Lower lobe of right lung (tissue), 2 donors: ENCODE measurements at regions not wholly inside any gene's neighbourhood (a gene's known extent, or its start where the extent isn't known, plus 50 kb on each side); places are given as distances from the start of the nearest gene placed in this dataset.
A peak's percentile ranks its signal among the peaks of the same experiment; 100 is the strongest.

ENCODE experiments used
- ATAC-seq, 2 donors: fragments of 200-7000 bp; cut with Tn5 transposase; one replicate each; pipeline ENCODE4 v1.9.1; 2020 to 2022; ENCODE audit warnings: mild to moderate bottlenecking in 2 of 2, moderate library complexity in 2 of 2
- DNase-seq: peaks from one replicate; pipeline ENCODE4 v3.0.0-alpha.2; 2020
- H3K27ac ChIP-seq: fragments of 200-600 bp; one replicate; pipeline ENCODE4 v1.8.0; 2022
- H3K27me3 ChIP-seq: fragments of 200-600 bp; one replicate; pipeline ENCODE4 v1.8.0; 2022; ENCODE audit warnings: low read depth
- H3K36me3 ChIP-seq: fragments of 200-600 bp; one replicate; pipeline ENCODE4 v1.8.0; 2022; ENCODE audit warnings: mild to moderate bottlenecking
- H3K4me1 ChIP-seq: fragments of 200-600 bp; one replicate; pipeline ENCODE4 v1.8.0; 2022
- H3K4me3 ChIP-seq: fragments of 200-600 bp; one replicate; pipeline ENCODE4 v1.8.0; 2022; ENCODE audit warnings: mild to moderate bottlenecking
- H3K9me3 ChIP-seq: fragments of 200-600 bp; one replicate; pipeline ENCODE4 v1.8.0; 2022
- intact Hi-C: fragments of 100-400 bp; cut with DNase I; formaldehyde crosslinking; loops from one replicate; pipeline ENCODE4 v1.11.0; 2022
- TF ChIP-seq, protein P1 (sequence below): fragments of 200-600 bp; IDR thresholded peaks from one replicate; pipeline ENCODE4 v1.8.0; 2022; ENCODE audit warnings: antibody characterized with exemption, mild to moderate bottlenecking
- donor health status: DM: no; HTN: yes; CAD: no; lungs with severe emphysema.

DNA sequence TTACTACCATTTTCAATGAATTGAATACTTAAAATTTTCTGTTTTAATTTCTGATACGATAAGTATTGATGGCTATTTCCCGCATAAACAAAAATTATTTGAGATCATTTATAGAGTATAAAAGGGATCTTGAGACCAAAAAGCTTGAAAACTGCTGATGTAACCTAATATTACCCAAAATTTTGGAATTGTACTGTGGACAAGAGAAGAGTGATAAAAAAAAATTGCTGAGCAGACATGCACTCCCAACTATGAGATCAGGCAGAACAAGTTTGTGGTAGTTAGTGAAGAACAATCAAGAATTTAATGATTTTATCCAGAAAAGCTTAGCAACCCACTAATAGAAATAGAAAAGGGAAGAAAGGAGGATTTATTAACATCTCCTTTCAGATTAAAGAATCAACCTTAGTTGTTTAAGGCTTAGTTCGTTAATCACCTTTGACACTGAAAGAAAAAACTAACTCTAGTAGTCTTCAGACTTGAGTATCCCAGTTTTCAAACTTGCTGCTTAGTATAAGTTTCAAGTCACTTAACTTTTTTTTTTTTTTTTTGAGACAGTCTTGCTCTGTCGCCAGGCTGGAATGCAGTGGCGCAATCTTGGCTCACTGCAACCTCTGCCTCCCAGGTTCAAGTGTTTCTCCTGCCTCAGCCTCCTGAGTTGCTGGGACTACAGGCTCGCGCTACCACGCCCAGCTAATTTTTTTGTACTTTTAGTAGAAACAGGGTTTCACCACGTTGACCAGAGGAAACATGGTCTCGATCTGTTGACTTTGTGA, 50.6 kb upstream of the ZC3HAV1 start:
- peak; percentile 54 to 81 for ATAC-seq
- Histone ChIP-seq H3K27me3 (no peaks in the 10 kb centered on the region), H3K27ac (no peak overlapping the region), H3K36me3 (no peaks in the 10 kb centered on the region), H3K9me3 (no peaks in the 10 kb centered on the region), H3K4me1 (no peaks in the 10 kb centered on the region), H3K4me3 (no peak overlapping the region)
- TF ChIP-seq, protein P1, sequence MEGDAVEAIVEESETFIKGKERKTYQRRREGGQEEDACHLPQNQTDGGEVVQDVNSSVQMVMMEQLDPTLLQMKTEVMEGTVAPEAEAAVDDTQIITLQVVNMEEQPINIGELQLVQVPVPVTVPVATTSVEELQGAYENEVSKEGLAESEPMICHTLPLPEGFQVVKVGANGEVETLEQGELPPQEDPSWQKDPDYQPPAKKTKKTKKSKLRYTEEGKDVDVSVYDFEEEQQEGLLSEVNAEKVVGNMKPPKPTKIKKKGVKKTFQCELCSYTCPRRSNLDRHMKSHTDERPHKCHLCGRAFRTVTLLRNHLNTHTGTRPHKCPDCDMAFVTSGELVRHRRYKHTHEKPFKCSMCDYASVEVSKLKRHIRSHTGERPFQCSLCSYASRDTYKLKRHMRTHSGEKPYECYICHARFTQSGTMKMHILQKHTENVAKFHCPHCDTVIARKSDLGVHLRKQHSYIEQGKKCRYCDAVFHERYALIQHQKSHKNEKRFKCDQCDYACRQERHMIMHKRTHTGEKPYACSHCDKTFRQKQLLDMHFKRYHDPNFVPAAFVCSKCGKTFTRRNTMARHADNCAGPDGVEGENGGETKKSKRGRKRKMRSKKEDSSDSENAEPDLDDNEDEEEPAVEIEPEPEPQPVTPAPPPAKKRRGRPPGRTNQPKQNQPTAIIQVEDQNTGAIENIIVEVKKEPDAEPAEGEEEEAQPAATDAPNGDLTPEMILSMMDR: no peak
- DNase-seq: peak; percentile 70
- intact Hi-C loops: no loop called here

DNA sequence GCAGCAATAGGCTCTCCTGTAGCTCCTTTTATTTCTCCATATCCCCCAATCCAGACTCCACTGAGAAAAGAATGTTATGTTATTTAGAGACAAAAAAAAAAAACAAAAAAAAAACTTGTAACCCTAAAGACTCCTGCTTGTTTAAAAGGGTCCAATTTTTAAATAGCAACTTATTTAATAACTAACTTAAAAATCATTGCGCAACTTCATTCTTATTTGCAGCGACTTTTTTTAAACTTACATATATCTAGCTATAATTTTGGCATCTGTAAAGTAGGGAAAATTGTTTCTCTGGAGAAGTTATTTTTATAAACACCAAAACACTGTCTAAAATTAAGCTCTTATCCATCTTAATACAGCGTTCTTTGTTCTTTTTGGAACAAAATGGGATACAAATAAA, 59.0 kb upstream of the ZC3HAV1 start:
- H3K27ac ChIP-seq: no peak overlapping the region
- no peaks in the 10 kb centered on the region for H3K27me3 ChIP-seq
- H3K36me3 ChIP-seq: no peaks in the 10 kb centered on the region
- no peaks in the 10 kb centered on the region for H3K4me1 ChIP-seq
- no peaks in the 10 kb centered on the region for H3K9me3 ChIP-seq
- ATAC-seq (no peak), DNase-seq (no peak)
- intact Hi-C loops: no loop called here
- TF ChIP-seq, protein P1: no peak
- no peak overlapping the region for H3K4me3 ChIP-seq

DNA sequence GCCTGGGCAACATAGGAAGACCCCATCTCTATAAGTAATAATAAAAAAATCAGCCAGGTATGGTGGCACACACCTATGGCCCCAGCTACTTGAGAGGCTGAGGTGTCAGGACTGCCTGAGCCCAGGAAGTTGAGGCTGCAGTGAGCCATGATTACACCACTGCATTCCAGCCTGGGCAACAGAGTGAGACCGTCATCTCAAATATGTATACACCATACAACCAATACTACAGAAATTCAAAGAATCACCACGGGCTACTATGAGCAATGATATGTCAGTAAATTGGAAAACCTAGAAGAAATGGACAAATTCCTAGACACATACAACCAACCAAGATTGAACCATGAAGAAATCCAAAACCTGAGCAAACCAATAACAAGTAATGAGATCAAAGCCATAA, 60.3 kb upstream of the ZC3HAV1 start:
- no peaks in the 10 kb centered on the region for H3K9me3 ChIP-seq
- DNase-seq (no peak), ATAC-seq (no peak)
- no peak overlapping the region for H3K4me3 ChIP-seq
- no peaks in the 10 kb centered on the region for H3K36me3 ChIP-seq
- intact Hi-C loops: no loop called here
- no peaks in the 10 kb centered on the region for H3K4me1 ChIP-seq
- no peaks in the 10 kb centered on the region for H3K27me3 ChIP-seq
- TF ChIP-seq, protein P1: no peak
- H3K27ac ChIP-seq: no peak overlapping the region

DNA sequence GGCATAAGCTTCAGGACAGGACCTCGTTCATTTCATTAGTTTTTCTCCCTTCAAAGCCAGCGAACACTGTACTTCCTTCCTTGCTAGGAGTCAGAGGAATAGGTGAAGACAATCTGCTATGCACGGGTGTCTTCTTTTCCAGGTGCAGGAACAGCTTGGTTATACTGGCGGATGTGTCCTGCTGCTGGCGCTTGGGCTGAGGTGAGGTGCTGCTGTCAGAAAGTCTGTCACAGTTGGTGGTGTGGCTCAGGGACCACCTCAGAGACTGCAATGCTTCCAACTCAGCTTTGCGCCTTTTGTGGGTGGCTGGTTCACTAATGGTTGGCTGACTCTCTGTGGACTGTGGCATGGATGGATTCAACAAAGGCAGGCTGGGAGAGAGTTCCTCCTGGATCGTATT, 58.3 kb upstream of the UBN2 start:
- DNase-seq (no peak), ATAC-seq (no peak)
- TF ChIP-seq, protein P1: no peak
- no peak overlapping the region for H3K4me3 ChIP-seq
- no peaks in the 10 kb centered on the region for H3K36me3 ChIP-seq
- no peak overlapping the region for H3K27ac ChIP-seq
- H3K27me3 ChIP-seq: no peaks in the 10 kb centered on the region
- no peaks in the 10 kb centered on the region for H3K4me1 ChIP-seq
- intact Hi-C loops: no loop called here
- no peaks in the 10 kb centered on the region for H3K9me3 ChIP-seq

DNA sequence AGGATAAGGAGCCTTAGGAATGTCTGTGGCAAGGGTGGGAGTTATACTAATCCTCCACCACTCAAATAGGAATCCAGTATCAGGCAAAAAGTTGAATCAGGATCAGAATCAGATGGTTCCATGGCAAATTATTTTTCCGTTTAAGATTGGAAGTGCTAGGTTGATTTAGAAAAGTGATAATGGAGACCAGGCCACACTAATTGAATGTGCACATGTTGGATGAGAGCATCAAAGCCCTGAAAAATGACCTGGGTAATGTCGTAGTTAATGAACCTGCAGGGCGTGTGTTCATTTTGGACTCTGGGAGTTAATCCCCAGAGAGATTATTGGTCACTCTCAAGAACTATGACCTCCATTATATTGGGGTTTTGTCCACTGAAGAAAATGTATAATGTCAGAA, 53.3 kb upstream of the UBN2 start:
- H3K27ac ChIP-seq: no peak overlapping the region
- ATAC-seq (no peak), DNase-seq (no peak)
- TF ChIP-seq, protein P1: no peak
- intact Hi-C loops: no loop called here
- no peaks in the 10 kb centered on the region for H3K4me1 ChIP-seq
- no peaks in the 10 kb centered on the region for H3K27me3 ChIP-seq
- peaks cover 17% of the 10 kb centered on the region for H3K36me3 ChIP-seq
- no peaks in the 10 kb centered on the region for H3K9me3 ChIP-seq
- H3K4me3 ChIP-seq: no peak overlapping the region
